ENCODE measurements at regions not wholly inside any gene's neighbourhood (a gene's known extent, or its start where the extent isn't known, plus 50 kb on each side); places are given as distances from the start of the nearest gene placed in this dataset.

DNA sequence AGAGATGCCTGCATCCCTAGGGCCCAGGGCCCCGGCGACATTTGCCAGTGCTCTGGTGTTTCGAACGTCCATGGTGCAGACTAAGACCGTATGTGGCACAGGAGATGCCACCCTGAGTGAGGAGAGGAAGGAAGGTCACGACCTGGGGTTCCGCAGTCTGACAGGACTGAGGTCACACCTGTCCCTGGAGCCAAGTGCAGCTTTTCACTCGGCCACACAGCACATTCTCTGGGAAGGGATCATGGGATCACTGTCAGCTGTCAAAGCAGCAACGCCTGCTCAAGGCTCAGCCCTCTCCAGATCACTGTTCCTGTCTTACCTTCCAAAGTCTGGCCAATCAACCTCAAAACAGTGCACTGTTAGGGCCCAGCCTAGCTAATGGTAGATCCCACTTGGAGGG lies 243.6 kb downstream of the SIPA1L2 start:
- TF ChIP-seq, protein P1, sequence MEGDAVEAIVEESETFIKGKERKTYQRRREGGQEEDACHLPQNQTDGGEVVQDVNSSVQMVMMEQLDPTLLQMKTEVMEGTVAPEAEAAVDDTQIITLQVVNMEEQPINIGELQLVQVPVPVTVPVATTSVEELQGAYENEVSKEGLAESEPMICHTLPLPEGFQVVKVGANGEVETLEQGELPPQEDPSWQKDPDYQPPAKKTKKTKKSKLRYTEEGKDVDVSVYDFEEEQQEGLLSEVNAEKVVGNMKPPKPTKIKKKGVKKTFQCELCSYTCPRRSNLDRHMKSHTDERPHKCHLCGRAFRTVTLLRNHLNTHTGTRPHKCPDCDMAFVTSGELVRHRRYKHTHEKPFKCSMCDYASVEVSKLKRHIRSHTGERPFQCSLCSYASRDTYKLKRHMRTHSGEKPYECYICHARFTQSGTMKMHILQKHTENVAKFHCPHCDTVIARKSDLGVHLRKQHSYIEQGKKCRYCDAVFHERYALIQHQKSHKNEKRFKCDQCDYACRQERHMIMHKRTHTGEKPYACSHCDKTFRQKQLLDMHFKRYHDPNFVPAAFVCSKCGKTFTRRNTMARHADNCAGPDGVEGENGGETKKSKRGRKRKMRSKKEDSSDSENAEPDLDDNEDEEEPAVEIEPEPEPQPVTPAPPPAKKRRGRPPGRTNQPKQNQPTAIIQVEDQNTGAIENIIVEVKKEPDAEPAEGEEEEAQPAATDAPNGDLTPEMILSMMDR (IDR thresholded peaks at IDR 0.05; ENCODE audit: extremely low read depth, missing control alignments): no peak
- DNase-seq (ENCODE audit: low spot score): no peak

DNA sequence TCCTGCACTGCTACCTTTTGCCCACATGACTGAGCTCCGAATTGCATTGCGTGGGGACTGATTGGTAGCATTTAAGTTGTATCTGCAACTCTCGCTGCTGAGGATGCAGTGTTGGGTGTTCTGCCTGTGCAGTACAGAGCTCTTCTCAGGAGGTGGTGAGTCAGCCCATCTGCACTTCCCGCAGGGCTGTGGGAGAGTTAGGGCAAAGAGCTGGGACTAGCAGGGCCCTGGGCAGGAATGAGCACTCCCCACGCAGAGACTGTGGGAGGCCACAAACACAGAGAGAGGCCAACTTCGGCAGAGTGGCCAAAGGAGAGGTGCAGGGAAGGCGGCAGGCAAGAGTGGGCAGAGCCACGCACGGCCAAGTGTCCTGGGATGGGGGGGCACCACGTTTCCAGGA lies 244.7 kb downstream of the SIPA1L2 start:
- no peak for DNase-seq (ENCODE audit: low spot score)
- TF ChIP-seq, protein P1 (IDR thresholded peaks at IDR 0.05; ENCODE audit: extremely low read depth, missing control alignments): no peak

DNA sequence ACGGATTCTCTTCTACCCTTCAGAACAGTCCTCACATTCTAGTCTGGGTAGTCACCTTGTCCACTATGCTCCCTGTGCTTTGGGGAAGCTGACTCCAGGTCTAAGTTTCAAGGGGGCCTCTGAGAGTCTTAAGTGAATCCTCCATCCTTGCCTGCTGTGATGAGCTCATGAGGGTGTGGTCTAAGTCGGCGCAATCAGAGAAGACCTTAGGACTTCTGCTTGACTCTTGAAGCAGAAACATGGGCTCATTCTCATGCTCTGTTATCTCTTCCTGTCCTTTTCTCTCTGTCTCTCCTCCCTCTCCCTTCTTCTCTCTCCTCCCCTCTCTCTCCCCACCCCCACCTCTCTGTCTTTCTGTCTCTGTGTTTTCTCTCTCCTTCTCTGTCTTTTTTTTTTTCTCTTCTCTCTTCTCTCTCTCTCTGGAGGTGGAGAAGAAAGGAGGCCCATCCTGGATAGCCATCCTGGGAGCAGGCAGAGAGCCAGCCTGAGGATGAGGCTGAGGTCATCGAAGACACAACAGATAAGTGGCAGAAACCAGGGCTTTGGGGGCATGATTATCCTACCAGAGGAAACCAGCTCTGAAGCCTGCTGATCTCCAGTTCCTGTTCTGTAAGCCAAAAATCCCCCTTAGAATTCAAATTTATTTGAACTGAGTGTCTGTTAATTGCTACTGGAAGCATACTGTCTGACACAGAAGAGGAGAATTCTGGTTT lies 245.6 kb downstream of the SIPA1L2 start:
- DNase-seq (ENCODE audit: low spot score): no peak
- TF ChIP-seq, protein P1 (IDR thresholded peaks at IDR 0.05; ENCODE audit: extremely low read depth, missing control alignments): no peak

DNA sequence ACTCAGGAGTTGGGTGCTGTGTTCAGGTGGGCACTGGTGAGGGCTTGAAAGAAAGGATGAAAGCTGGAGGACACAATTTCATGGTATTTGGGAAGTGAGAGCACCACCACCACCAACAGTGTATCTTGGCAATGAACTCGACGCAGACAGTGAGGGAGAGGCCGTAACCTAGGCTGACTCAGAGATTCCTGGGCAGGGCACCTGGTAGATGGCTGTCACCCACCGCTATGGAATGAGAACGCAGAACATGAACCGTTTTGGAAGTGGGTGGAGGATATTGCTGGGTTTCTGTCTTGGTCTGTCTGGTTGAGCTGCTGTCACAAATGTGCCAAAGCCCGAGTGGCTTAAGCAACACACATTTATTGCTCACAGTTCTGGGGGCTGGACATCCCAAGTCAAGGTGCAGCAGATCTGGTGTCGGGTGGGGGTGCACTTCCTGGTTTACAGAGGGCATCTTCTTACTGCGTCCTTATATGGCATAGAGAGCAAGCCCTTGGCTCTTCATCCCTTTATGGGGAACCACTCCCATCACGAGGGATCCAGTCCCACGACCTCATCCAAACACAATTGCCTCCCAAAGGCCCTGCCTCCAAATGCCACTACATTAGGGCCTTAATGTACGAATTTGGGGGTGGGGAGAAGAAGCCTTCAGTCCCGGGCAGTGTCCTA lies 246.3 kb downstream of the SIPA1L2 start:
- no peak for DNase-seq (ENCODE audit: low spot score)
- TF ChIP-seq, protein P1 (IDR thresholded peaks at IDR 0.05; ENCODE audit: extremely low read depth, missing control alignments): no peak

DNA sequence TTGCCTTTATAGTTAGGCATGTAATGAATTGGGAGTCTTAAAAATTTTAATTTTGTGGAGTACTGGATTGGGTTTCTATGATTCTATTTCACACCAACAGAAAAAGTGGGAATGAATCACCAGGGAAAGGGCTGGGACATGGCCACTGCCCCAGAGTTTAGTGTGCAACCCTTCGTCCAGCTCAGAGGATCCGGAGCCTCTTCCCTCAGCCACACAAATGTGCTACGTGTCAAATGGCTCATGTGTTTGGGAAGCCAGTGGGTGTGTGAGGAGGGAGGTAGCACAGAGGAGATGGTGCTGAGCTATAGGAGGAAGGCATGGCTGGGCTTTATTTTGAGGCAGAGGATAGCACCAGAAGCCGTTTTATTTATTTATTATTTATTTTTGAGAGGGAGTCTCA lies 247.3 kb downstream of the SIPA1L2 start:
- no peak for DNase-seq (ENCODE audit: low spot score)
- TF ChIP-seq, protein P1 (IDR thresholded peaks at IDR 0.05; ENCODE audit: extremely low read depth, missing control alignments): no peak

DNA sequence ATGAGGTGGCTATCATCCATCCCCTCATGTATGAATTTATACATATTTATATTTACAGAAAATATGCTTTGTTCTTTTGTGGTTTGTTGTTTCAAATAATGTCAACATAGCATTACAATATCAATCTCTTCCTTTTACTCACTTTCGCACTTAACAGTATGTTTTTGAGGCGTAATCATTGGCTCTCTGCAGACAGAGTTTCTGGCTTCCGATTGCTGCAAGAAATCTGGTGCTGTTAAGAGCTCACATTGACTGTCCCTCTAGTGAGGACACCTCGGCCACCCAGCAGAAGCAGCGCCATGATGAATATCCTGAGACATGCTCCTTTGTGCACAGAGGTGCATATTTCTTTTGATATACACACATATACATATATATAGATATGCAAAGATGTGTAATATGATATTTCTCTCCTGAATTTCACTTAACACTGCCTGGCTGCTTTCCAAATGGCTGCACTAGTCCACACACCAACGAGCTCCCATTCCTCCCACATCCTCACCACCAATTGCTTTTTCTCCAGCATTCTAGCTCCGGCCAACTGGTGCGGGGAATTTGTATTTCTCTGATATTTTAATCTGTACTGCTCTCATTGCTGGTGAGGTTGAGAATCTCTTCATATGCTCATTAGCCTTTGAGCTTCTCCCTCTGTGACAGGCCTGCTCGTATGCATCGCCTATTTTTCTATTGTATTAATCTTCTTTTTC lies 248.4 kb downstream of the SIPA1L2 start:
- TF ChIP-seq, protein P1 (IDR thresholded peaks at IDR 0.05; ENCODE audit: extremely low read depth, missing control alignments): no peak
- no peak for DNase-seq (ENCODE audit: low spot score)

DNA sequence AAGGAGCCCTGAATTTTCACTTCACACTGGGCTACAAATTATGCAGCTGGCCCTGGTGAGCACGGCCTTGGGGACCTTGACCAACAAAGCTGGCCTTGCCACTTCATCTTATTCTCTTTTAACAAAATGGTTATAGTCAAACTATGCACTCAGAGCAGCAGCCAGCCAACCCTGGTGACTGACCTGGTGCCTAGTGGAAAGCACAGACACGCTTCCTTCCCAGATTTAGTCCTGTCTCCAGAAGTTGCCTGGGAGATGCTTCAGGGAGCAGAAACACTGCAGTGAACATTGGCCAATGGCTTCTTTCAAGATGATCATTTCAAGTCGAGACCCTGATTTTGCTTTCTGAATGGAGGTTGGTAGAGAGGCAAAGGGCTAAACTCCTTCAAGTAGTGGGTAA lies 249.3 kb downstream of the SIPA1L2 start:
- TF ChIP-seq, protein P1 (IDR thresholded peaks at IDR 0.05; ENCODE audit: extremely low read depth, missing control alignments): no peak
- no peak for DNase-seq (ENCODE audit: low spot score)

Data from GM20000 (cell line).